ENCODE measurements at regions not wholly inside any gene's neighbourhood (a gene's known extent, or its start where the extent isn't known, plus 50 kb on each side); places are given as distances from the start of the nearest gene placed in this dataset.

- no peak for TF ChIP-seq POLR2A (IDR thresholded peaks at IDR 0.05)
- no peak for TF ChIP-seq POLR2AphosphoS5 (IDR thresholded peaks at IDR 0.05; ENCODE audit: insufficient read depth in 1 of 2, low read depth in 1 of 2)
- no peak for TF ChIP-seq CTCF (IDR thresholded peaks at IDR 0.05)
- no peak overlapping the region for H3K4me3 ChIP-seq
- no peak overlapping the region for H3K27ac ChIP-seq
- H3K27me3 ChIP-seq = no peaks in the 10 kb centered on the region
- intact Hi-C loops (cut with DNase I) = no loop called here
- no peaks in the 10 kb centered on the region for H3K4me1 ChIP-seq
- DNase-seq (ENCODE audit: extremely low spot score in 2 of 2) = no peak
- H3K9me3 ChIP-seq = no peaks in the 10 kb centered on the region
- H3K36me3 ChIP-seq = no peaks in the 10 kb centered on the region
Observed at GRCh38 chr11:45423036-45423435, 136.9 kb upstream of the SYT13 start.

GRCh38 chr11:45414088-45414487, 127.9 kb upstream of the SYT13 start:
- H3K4me3 ChIP-seq = no peak overlapping the region
- H3K27me3 ChIP-seq = no peaks in the 10 kb centered on the region
- DNase-seq (ENCODE audit: extremely low spot score in 2 of 2) = no peak

GRCh38 chr11:45413156-45413858, 127.2 kb upstream of the SYT13 start:
- Histone ChIP-seq H3K4me1 (peaks cover 3% of the 10 kb centered on the region), H3K27ac (no peak overlapping the region), H3K36me3 (no peaks in the 10 kb centered on the region), H3K9me3 (no peaks in the 10 kb centered on the region), H3K4me3 (no peak overlapping the region), H3K27me3 (no peaks in the 10 kb centered on the region)
- intact Hi-C loops (cut with DNase I) = no loop called here
- DNase-seq (ENCODE audit: extremely low spot score in 2 of 2) = no peak
- no peak for TF ChIP-seq POLR2AphosphoS5 (IDR thresholded peaks at IDR 0.05; ENCODE audit: insufficient read depth in 1 of 2, low read depth in 1 of 2)
- no peak for TF ChIP-seq CTCF (IDR thresholded peaks at IDR 0.05)
- TF ChIP-seq POLR2A (IDR thresholded peaks at IDR 0.05) = no peak

More at GRCh38 chr11:45414088-45414487, 127.9 kb upstream of the SYT13 start:
- Histone ChIP-seq H3K4me1 (peaks cover 3% of the 10 kb centered on the region), H3K27ac (no peak overlapping the region), H3K9me3 (no peaks in the 10 kb centered on the region), H3K36me3 (no peaks in the 10 kb centered on the region)
- TF ChIP-seq POLR2A (IDR thresholded peaks at IDR 0.05) = no peak
- no peak for TF ChIP-seq CTCF (IDR thresholded peaks at IDR 0.05)
- TF ChIP-seq POLR2AphosphoS5 (IDR thresholded peaks at IDR 0.05; ENCODE audit: insufficient read depth in 1 of 2, low read depth in 1 of 2) = no peak
- intact Hi-C loops (cut with DNase I) = no loop called here

- Histone ChIP-seq H3K4me1 (peaks cover 3% of the 10 kb centered on the region), H3K27me3 (no peaks in the 10 kb centered on the region), H3K27ac (no peak overlapping the region), H3K4me3 (no peak overlapping the region), H3K36me3 (no peaks in the 10 kb centered on the region), H3K9me3 (no peaks in the 10 kb centered on the region)
- TF ChIP-seq CTCF (IDR thresholded peaks at IDR 0.05) (no peak), POLR2A (IDR thresholded peaks at IDR 0.05) (no peak), POLR2AphosphoS5 (IDR thresholded peaks at IDR 0.05; ENCODE audit: insufficient read depth in 1 of 2, low read depth in 1 of 2) (no peak)
- intact Hi-C loops (cut with DNase I) = no loop called here
- DNase-seq (ENCODE audit: extremely low spot score in 2 of 2) = no peak
Observed at GRCh38 chr11:45412521-45412920, 126.4 kb upstream of the SYT13 start.

GRCh38 chr11:45412051-45412471, 125.9 kb upstream of the SYT13 start:
- Histone ChIP-seq H3K4me1 (peaks cover 3% of the 10 kb centered on the region), H3K9me3 (no peaks in the 10 kb centered on the region), H3K27ac (no peak overlapping the region), H3K4me3 (no peak overlapping the region), H3K36me3 (no peaks in the 10 kb centered on the region), H3K27me3 (no peaks in the 10 kb centered on the region)
- DNase-seq (ENCODE audit: extremely low spot score in 2 of 2) = no peak
- TF ChIP-seq POLR2A (IDR thresholded peaks at IDR 0.05) = no peak
- TF ChIP-seq POLR2AphosphoS5 (IDR thresholded peaks at IDR 0.05; ENCODE audit: insufficient read depth in 1 of 2, low read depth in 1 of 2) = no peak
- no peak for TF ChIP-seq CTCF (IDR thresholded peaks at IDR 0.05)
- intact Hi-C loops (cut with DNase I) = no loop called here

Measured in vagina (tissue), 2 donors.